GM21367 (cell line): ENCODE measurements at regions not wholly inside any gene's neighbourhood (a gene's known extent, or its start where the extent isn't known, plus 50 kb on each side); places are given as distances from the start of the nearest gene placed in this dataset.
"Not testable (repeated sequence)": the region's sequence is repeated elsewhere in the genome, so short reads cannot be mapped to it uniquely, and the experiment has no call there.

Experiments used
- ATAC-seq: cut with Tn5 transposase; IDR thresholded peaks from one replicate; pipeline ENCODE4 v1.9.1; 2021; ENCODE audit not compliant: unreplicated experiment

DNA sequence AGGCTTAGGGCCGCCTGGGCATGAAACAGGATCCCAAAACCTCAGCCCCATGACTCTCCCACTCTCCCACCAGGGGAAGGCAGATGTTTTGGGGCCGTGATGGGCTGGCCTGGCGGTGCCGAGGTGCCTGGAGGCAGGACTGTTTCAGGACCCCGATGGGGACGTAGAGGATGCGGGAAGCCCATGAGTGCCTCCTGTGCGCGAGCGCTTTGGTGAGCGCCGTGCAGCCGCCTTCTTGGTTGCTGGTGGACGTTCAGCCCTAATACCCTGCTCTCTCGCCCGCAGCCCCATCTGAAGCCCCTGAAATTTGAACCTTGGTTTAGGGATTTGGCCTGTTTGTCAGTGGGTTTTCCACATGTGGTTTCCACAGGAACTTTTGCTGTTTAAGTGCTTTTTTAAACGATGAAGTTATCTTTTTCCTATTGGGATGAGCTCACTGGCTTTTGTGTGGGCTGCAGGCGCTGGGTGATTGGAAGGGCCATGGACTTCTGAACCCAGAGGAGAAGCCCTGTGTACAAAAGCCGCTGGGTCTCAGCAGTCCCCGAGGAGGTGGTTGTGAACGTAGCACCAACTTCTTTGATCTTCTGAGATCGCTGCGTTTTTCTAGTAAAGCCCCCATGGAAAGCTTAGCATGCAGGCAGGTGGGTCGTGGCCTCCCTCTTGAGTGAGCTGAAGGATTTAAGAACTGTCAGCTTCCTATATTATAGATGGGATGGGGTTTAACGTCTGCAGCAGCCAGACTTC lies 145.7 kb downstream of the NPIPB11 start:
- ATAC-seq = not testable (repeated sequence)

DNA sequence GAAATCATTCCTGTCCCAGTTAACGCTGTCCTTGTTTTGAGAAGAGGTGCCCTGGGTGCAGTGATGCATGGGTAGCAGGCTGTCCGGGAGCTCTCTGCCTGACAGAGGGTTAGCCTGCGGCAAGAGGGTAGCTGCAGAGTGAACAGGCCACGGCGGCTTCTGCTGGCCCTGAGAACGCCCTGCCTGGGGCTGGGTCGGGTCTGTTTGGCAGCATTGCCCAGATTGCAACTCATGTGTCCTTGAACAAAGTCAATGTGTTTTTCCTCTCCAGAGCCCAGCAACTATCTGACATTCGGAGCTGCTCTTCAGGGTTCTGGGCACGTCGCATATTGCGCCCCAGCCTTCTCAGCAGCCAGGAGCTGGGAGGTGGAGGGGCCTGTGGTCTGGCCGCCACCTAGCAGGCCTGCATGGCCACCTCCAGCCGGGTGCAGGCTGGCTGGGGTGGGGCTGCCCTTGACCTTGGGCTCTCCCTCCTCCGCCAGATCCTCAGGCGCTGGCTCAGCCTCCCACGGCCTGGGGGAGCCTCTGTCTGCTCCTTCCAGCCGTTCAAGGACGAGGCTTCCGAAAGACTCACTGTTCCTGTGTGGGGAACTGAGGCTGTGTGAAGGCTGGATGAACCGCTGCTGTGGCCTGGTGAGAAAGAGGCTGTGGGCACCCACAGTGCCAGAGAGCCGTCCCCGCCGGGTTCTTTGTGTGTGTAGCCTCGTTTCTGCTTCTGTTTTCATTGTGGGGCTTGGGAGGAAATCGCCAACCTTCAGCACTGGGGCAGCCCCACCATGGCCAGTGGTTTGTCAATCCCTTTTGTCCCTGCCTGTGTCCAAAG lies 146.7 kb downstream of the NPIPB11 start:
- not testable (repeated sequence) for ATAC-seq

DNA sequence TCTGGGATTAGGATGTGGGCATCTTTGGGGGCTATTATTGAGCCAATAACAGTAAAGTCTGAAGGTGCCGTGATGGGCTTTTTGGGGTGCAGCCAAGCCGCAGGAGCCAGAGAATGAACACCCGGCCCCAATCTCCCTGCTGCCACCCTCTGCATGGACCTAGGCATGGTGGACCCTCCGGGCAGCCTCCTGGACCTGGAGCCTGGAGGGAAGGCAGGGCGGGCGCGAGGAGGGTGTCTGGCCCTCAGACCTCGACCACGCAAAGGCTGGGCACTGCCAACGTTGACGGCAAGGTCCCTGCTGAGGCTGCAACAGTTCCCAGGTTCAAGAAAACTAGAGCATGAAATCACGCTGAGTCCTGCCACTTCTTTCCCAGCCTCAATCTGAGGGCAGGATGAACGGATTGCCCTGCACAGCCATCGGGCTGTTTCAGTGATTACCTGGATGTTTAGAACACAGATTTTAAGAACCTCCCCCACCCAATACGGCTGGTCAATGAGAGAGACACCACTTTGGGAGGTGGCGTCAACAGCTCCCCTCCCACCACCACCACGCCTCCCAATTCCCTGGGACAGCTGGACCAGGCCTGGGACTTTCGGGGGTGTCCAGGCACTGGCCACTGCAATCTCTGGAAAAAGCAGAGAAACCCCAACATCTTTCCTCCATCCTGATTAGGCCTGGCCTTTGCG lies 147.4 kb downstream of the NPIPB11 start:
- not testable (repeated sequence) for ATAC-seq

DNA sequence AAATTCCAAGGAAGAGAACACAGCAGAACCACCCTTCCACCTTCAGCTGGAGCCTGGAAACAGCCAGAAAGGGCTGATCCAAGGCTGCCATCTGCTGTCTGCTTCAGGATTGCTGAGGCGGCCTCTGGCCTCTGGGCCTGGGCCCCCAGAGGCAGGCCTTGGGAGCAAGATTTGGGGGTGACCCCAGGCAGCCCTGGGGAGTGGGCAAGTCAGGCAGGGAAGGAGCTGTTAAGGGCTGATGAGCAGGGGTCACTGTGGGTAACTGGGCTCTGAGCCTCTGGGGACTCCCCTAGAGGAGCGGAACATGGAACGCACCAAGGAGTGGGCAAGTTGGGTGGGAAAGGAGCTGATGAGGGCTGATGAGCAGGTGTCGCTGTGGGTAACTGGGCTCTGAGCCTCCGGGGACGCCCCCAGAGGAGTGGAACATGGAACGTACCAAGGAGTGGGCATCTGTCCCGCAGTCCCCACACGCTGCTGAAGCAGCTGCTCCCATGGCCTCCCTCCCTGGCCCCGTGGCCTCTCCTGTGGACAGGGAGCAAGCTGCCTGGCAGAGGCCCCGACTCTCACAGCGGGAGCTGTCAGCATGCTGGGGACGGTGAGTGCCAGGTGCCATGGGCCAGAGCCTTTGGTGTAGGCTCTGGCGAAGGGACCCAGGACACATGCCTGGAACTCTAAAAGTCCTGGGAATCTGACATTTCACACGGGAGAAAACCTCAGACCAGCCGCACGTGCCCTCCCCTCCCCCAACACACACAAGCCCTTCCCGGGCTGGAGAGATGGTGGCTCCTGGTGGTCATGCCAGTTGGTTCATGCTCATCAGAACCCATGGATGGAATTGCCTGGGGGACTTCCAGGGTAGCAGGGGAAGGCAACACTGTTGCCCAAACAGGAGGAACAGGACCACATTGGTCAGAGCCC lies 148.8 kb downstream of the NPIPB11 start:
- not testable (repeated sequence) for ATAC-seq

DNA sequence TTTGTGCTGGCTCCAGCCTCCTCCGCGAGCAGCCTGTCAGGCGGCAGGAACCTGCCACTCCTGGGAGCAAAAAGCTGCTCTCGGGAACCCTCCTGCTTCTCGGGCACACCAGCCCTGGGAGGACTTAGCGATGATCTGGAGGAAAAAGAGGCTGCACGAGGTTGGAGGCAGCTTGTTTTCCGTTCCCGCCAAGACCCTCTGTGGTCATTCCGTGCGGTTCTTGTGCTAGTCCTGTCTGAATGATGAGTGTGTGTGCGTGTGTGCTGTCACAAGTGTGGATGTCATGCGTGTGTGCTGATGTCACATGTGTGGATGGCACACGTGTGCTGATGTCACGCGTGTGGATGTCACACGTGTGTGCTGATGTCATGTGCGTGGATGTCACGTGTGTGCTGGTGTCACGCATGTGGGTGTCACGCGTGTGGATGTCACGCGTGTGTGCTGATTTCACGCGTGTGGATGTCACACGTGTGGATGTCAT lies 150.0 kb downstream of the NPIPB11 start:
- no peak for ATAC-seq

DNA sequence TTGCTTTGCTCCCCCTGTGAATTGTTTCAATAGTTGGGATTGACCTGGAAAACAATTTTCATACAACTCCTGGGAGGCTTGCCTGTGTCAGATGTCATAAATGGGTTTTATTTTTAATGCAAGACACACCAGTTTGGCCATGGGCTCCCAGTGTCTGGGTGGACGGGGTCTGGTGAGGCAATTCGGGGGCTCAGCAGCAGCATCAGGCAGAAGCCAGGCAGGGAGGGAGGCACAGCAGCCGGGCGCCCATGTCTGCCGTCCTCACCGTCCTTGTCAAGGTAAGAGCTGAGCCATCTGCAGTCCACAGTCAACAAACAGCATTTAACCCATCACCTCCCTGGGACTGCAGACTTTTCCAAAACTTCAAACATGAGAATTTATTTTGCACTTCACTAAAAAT lies 150.6 kb downstream of the NPIPB11 start:
- ATAC-seq = not testable (repeated sequence)

DNA sequence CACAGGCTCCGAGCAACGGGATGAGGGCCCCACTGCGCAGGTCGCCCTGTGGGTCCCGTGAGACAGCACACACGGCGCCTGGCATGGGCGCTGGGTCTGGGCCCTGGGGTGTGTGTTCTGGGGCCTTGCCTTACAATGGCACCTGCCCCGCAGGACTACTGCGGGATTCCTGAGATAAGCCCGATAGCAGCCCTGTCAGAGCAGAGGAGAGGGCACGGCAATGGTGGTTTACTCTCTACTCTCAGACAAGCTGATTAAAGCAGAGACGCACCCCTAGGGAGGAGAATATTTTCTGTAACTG lies 151.1 kb downstream of the NPIPB11 start:
- ATAC-seq = not testable (repeated sequence)

DNA sequence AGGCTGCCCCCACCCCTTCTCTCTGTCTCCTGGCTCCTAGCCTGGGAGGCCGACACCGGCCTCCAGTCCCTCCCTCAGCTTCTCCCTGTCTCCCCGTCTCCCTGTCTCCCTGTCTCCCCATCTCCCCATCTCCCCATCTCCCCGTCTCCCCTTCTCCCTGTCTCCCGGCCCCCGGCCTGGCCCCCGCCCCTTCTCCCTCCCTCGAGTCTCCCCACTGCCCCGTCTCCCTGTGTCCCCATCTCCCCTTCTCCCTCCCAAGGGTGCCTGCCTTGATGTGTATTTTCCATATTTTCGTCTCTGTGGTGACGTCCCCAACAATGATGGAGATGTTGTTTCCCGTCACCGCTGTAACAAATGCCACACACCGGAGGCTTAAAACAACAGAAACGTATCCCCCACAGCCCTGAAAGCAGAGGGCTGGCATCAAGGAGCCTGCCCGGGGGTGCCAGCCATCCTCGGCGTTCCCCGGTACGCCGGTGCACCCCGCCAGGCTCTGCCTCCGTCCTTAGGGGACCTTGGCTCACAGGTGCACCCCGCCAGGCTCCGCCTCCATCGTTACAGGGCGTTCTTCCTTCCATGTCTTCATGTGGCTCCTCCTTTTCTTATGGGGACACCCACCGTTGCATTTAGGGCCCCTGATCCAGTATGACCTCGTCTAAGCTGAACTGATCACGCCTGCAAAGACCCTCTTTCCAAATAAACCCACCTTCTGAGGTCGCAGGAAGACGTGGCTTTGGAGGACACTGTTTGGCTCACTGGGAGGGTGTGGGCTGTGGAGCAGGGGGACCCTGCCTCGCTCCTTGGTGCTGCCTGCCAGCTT lies 151.6 kb downstream of the NPIPB11 start:
- ATAC-seq = no peak

DNA sequence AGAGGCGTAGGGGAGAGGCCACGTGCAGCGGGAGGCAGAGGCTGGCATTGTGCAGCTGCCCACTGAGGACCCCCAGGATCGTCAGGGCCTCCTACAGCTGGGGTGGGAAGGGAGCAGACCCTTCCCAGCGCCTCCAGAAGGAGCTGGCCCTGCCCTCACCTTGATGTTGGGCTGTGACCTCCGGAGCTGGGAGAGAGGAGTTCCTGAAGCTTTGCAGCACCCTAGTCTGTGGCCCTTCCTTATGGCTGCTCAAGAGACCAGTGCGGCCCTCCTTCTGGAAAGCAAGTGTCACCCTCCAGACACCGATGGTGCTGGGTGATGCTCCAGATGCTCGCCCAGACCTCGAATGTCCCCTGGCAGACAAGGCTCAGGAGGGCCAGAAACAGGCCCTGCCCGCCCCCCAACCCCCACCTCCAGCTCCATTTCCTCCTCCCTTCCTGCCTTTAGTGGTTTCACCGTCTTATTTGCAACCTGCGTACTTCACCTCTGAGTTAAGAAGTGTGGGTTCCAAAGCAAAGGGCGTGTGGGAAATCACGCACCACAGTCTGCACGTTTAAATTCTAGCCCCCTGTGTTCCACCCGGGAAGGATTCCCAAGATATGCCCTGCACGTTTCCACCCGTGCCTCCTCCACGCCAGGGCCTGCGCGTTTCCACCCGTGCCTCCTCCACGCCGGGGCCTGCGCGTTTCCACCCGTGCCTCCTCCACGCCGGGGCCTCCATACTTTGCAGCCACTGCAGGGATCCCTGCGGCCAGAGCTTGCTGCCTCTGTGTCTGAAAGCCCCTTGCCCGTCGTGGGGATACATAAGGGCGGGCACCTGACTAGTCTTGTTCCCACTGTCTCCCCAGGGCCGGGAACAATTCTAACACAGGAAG lies 152.6 kb downstream of the NPIPB11 start:
- not testable (repeated sequence) for ATAC-seq

DNA sequence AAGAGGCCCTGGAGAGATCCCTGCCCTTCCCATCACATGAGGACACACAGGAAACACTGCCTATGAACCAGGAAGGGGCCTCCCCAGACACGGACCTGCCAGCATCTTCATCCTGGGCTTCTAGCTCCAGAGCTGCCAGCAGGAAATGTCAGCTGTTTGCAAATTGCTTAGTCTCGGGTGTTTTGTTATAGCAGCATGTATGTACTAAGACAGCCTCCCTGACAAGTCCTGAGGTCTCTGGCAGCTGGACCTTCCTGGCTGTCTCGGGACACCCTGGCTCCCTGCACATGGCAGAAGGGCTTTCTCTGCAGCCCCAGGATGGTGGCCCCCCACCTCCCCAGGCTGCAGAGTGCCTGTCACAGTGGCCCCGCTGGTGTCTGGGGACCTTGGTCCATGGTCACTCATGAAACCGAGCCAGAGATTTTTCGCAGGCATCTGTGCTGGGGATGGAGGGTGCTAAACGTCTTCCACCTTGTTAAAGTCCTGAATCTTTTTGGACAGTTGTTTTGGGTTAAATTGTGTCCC lies 153.4 kb downstream of the NPIPB11 start:
- ATAC-seq = not testable (repeated sequence)

DNA sequence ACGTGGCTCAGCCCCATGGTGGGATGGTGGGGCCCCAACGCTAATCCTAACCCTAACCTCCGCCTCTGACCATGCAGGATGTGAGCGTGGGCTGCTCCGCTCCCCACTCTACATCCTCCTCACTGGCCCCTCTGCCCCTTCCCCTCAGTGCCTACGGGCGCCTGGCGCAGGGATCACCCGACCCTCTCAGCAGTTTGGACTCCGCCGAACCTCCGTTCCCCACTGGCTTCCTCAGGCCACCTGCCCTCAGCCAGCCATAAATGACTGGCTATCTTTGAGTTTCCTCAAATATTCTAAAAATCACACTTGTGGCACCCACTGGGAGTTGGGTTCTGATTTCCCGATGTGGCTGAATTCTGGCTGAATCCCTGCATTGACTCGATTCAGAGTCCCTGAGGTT lies 154.2 kb downstream of the NPIPB11 start:
- not testable (repeated sequence) for ATAC-seq

DNA sequence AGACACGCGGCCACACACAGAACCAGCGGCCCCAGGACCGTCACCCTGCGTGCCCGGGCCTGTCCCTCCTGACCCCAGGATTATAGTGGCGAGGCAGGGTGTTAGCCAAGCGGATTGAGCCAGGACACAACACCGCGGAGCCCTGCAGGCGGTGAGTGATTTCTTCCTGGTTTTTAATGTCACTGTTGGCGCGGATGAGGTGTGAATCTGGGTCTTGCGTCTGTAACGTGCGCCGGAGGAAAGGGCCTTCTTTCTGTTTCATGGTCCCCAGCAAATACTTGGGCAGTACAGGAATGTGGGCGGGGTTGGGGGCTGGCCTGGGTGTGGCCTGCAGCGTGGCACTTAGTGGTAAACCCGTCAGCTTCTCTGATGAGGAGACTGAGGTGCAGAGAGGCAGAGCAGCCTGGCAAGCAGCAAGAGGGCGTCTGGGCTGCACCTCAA lies 154.9 kb downstream of the NPIPB11 start:
- ATAC-seq = not testable (repeated sequence)

DNA sequence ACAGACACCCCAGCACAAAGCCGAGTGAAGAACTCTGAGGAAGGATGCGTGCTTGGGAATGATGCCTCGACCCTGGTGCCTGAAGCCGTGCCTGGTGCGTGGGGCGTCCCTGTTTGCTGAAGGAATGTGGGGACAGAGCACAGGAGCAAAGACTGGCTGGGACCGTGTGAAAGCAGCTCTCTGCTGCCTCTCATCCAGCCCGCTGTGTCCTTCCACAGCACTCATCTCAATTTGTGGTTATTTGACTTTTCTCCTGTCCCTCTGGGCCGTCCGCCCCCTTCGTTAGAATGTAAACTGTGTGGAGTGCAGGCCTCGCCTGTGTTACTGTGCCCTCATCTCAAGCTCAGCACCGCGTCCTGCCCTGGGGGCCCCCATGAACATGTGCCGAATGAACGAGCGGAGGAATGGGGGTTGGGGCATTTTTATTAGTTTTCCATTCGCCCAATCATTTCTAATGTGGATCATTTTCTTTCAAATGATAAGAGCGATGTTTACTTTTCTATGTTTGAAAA lies 155.5 kb downstream of the NPIPB11 start:
- not testable (repeated sequence) for ATAC-seq

DNA sequence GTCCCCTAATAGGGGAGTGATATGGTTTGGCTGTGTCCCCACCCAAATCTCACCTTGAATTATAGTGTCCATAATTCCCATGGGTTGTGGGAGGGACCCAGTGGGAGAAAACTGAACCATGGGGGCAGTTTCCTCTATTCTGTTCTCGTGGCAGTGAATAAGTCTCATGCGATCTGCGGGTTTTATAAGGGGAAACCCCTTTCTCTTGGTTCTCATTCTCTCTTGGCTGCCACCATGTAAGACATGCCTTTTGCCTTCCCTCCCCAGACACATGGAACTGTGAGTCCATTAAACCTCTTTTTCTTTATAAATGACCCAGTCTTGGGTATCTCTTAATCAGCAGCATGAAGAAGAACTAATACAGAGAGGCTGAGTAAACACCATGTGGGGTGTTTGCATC lies 156.0 kb downstream of the NPIPB11 start:
- ATAC-seq = not testable (repeated sequence)

DNA sequence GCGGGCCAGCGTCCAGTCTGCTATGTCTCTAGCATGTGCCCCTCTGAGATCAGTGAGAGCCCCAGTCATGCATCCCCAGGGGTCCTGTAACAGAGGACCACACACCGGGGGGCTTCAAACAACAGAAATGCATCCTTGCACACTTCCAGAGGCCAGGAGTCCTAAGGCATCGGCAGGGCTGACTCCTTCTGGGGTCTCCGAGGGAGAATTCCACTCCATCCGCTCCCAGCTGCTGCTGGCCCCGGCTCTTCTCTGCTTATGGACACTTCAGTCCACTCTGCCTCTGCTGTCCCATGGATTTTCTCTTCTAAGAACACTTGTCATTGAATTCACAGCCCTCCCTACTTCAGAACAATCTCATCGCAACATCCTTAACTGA lies 157.6 kb downstream of the NPIPB11 start:
- not testable (repeated sequence) for ATAC-seq

DNA sequence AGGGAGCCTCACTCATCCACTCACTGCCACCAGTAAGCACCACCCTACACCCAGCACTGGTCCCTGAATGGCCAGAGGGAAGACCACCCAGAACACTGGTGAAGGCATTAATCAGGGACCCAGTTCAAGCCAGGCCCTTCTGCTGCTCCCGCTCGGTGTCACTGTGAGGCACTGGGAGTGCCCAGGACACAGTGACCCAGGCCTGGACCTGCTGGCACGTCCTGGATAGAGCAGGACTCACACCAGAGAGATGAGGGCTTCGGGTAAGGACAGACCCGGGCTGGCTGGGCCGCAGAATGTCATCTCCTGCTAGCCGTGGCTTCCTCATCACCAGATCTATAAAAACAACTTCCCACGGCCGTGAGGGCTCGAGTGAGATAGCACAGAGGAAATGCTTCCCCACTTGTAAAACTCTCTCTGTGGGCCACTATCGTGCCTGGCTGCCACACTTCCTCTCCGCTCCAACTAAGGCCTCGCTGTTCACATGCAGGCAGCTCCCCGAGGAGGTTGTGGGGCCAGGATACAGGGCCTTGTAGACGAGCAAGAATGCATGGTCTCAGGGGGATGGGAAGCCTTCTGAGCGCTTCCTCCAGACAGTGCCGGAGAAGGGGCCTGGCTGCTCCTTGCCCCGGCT lies 158.1 kb downstream of the NPIPB11 start:
- not testable (repeated sequence) for ATAC-seq

DNA sequence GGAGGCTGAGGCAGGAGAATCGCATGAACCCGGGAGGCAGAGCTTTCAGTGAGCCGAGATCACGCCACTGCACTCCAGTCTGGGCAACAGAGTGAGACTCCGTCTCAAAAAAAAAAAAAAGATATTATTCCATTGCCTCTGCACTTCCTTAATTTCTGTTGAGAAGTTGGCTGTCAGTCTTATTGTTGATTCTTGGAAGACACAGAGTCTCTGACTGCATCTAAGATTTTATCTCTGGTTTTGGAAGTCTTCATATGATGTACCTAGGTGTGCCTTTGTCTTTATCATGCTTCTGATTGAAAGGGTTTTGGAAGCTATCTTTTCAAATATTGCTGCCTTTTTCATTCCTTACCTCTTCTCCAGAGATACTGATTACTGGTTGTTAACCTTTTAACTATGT lies 160.4 kb downstream of the NPIPB11 start:
- ATAC-seq = not testable (repeated sequence)

DNA sequence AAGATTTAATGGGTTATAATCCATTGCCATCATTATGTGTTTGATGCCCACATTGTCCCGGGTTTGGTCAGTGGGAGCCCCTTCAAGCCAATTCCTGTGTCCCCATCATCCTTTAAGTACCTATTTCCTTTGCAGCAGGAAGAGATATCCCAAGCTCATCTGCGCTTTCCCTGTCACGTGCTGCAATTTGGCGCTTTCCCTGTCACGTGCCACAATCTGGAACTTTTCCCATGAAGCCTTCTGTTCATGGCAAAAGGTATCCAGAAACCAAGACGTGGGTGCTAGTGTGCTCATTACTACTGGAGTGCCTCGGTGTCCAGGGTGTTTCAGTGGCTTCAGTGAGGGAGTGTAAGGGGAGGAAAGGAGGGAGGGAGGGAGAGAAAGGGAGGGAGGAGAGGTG lies 168.5 kb downstream of the NPIPB11 start:
- ATAC-seq = no peak
